RWPE2 (cell line): ENCODE measurements at regions not wholly inside any gene's neighbourhood (a gene's known extent, or its start where the extent isn't known, plus 50 kb on each side); places are given as distances from the start of the nearest gene placed in this dataset.

Experiments used
- ATAC-seq: fragments of 200-7000 bp; cut with Tn5 transposase; 3 replicates; pipeline ENCODE4 v1.9.1; 2021; ENCODE audit warnings: low read depth
- DNase-seq: peaks from one replicate; pipeline ENCODE4 v3.0.0-alpha.2; 2020; ENCODE audit warnings: low spot score
- H3K27ac ChIP-seq: fragments of 450-650 bp; 2 replicates; pipeline ENCODE4 v1.5.1; 2017; ENCODE audit warnings: mild to moderate bottlenecking; ENCODE audit not compliant: poor library complexity, severe bottlenecking
- H3K27me3 ChIP-seq: fragments of 250-450 bp; sonication (Bioruptor Pico); 2 replicates; pipeline ENCODE4 v1.5.1; 2021; ENCODE audit warnings: mild to moderate bottlenecking, moderate library complexity; ENCODE audit not compliant: insufficient read depth, poor library complexity, severe bottlenecking
- H3K36me3 ChIP-seq: fragments of 250-450 bp; sonication (Bioruptor Pico); 2 replicates; pipeline ENCODE4 v1.5.1; 2020; ENCODE audit warnings: low read depth, mild to moderate bottlenecking, moderate library complexity
- H3K4me1 ChIP-seq: fragments of 250-450 bp; sonication (Bioruptor Pico); 2 replicates; pipeline ENCODE4 v1.5.1; 2021; ENCODE audit warnings: mild to moderate bottlenecking, moderate library complexity; ENCODE audit not compliant: insufficient read depth, poor library complexity, severe bottlenecking
- H3K4me3 ChIP-seq: fragments of 250-450 bp; sonication (Bioruptor Pico); 2 replicates; pipeline ENCODE4 v1.5.1; 2021; ENCODE audit warnings: mild to moderate bottlenecking, moderate library complexity; ENCODE audit not compliant: severe bottlenecking
- H3K9me3 ChIP-seq: fragments of 250-450 bp; sonication (Bioruptor Pico); 2 replicates; pipeline ENCODE4 v1.5.1; 2021; ENCODE audit warnings: mild to moderate bottlenecking, moderate library complexity; ENCODE audit not compliant: severe bottlenecking
- TF ChIP-seq, protein P1 (sequence below): fragments of 450-650 bp; IDR thresholded peaks from one replicate; pipeline ENCODE4 v1.5.1; 2017; ENCODE audit warnings: mild to moderate bottlenecking, moderate library complexity; ENCODE audit not compliant: poor library complexity, severe bottlenecking

DNA sequence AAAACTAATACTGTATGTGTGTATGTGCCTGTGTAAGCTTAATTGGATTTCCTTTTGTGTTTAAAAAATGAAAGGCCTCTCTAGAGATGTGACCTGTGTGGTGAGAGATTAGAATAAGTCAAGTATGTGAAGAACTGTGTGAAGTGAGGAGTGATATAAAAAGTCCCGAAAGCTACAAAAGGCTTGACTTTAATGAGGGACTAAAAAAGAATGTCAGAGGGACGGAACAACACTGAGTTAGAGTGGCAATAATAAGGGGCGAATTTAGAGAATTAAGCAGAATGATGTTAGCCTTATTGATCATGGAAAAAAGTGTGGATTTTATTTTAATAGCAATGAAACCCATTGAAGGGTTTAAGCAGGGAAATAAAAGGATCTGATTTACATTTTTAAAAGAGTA lies 1281.2 kb upstream of the ADGRB3 start:
- no peaks in the 10 kb centered on the region for H3K36me3 ChIP-seq
- no peak overlapping the region for H3K27ac ChIP-seq
- H3K9me3 ChIP-seq, result no peaks in the 10 kb centered on the region
- ATAC-seq (no peak), DNase-seq (no peak)
- H3K4me3 ChIP-seq, result no peak overlapping the region
- TF ChIP-seq, protein P1, sequence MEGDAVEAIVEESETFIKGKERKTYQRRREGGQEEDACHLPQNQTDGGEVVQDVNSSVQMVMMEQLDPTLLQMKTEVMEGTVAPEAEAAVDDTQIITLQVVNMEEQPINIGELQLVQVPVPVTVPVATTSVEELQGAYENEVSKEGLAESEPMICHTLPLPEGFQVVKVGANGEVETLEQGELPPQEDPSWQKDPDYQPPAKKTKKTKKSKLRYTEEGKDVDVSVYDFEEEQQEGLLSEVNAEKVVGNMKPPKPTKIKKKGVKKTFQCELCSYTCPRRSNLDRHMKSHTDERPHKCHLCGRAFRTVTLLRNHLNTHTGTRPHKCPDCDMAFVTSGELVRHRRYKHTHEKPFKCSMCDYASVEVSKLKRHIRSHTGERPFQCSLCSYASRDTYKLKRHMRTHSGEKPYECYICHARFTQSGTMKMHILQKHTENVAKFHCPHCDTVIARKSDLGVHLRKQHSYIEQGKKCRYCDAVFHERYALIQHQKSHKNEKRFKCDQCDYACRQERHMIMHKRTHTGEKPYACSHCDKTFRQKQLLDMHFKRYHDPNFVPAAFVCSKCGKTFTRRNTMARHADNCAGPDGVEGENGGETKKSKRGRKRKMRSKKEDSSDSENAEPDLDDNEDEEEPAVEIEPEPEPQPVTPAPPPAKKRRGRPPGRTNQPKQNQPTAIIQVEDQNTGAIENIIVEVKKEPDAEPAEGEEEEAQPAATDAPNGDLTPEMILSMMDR, result no peak
- H3K4me1 ChIP-seq, result no peaks in the 10 kb centered on the region
- H3K27me3 ChIP-seq, result no peaks in the 10 kb centered on the region

DNA sequence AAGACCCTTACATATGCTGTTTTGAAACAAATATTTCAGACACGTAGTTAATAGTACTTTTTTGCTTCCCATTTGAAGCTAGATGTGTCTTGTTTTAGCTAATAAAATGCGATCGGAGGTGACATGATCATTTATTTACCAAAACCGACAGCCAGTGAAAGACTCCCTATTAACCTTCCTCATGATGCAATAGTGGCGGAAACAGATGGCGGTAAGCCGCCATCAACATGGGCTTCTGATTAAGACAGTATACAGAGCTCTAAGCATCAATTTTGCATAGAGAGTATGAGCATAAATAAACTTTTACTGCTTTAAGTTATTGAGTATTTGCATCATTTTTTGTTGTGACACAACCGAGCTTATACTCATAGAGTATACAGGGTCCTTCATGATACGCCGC lies 1282.4 kb upstream of the ADGRB3 start:
- no peaks in the 10 kb centered on the region for H3K9me3 ChIP-seq
- no peak overlapping the region for H3K4me3 ChIP-seq
- H3K36me3 ChIP-seq, result no peaks in the 10 kb centered on the region
- ATAC-seq, result no peak
- DNase-seq, result no peak
- H3K27ac ChIP-seq, result no peak overlapping the region
- TF ChIP-seq, protein P1, result no peak
- no peaks in the 10 kb centered on the region for H3K4me1 ChIP-seq
- no peaks in the 10 kb centered on the region for H3K27me3 ChIP-seq

DNA sequence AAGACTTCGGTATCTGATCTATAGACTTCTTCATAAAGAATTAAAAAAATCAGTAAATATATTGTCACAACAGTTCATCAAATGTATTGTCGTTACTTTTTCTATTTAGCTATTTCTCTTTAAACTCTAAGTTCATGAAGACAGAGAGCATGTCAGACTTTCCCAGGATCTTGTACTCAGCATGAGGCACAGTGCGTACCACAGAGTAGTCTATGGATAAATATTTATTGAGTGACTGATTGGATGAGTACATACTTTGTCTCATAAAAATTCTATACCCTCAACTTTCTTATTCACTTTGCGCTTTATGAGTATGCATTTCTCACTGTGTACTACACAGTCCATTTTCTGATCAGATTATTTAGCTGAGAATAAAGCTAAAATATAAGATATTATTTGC lies 1284.4 kb upstream of the ADGRB3 start:
- Histone ChIP-seq H3K27me3 (no peaks in the 10 kb centered on the region), H3K27ac (no peak overlapping the region), H3K9me3 (no peaks in the 10 kb centered on the region), H3K4me3 (no peak overlapping the region), H3K4me1 (peaks cover 7% of the 10 kb centered on the region), H3K36me3 (no peaks in the 10 kb centered on the region)
- TF ChIP-seq, protein P1, result no peak
- DNase-seq (no peak), ATAC-seq (no peak)

DNA sequence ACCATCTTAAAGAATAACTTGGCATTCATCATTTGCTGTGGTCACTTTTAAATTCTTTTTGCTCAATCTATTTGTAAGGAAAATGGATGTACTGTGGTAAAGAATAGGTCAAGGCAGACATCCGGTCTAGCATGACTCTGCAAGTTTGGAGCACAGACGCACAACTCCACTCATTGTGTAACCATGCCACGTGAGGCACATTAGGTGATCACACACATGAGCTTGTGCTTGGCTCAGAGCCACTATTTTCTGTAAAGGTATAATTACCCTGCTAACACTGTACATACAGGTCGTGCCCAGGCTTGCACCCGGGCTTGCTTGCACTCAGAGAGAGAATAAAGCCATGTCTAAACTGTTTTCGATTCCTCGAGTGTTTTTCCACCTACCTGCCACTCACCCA lies 1289.1 kb upstream of the ADGRB3 start:
- TF ChIP-seq, protein P1, result no peak

DNA sequence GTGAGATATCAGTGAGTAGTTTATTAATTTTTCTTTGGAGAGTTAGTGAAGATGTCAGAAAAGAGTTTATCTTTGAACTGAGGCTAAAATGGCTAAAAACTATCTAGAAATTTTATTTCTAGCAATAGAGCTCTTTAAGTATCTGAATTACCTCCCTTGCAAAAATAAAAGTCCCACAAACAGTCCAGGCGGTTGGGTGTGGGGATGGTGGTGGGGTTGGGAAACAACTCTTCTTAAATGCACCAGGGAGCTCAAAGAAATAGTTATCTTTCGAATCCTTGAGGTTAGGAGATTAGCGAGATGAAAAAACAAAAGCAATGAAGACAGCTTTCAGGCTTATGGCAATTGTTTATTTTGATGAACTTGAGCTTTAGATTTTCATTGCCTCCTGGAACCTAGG lies 1299.1 kb upstream of the ADGRB3 start:
- H3K9me3 ChIP-seq, result no peaks in the 10 kb centered on the region
- H3K27me3 ChIP-seq, result no peaks in the 10 kb centered on the region
- DNase-seq (no peak), ATAC-seq (no peak)
- no peaks in the 10 kb centered on the region for H3K36me3 ChIP-seq
- H3K27ac ChIP-seq, result no peak overlapping the region
- TF ChIP-seq, protein P1, result no peak
- H3K4me3 ChIP-seq, result no peak overlapping the region
- H3K4me1 ChIP-seq, result no peaks in the 10 kb centered on the region

More for the DNA sequence above, 1289.1 kb upstream of the ADGRB3 start:
- peak; percentile 61 for DNase-seq
- Histone ChIP-seq H3K27ac (peak overlapping the region; percentile 26), H3K27me3 (no peaks in the 10 kb centered on the region), H3K36me3 (no peaks in the 10 kb centered on the region), H3K9me3 (no peaks in the 10 kb centered on the region), H3K4me1 (peaks cover 9% of the 10 kb centered on the region), H3K4me3 (no peak overlapping the region)
- peak; percentile 75 for ATAC-seq
